ENCODE measurements at regions not wholly inside any gene's neighbourhood (a gene's known extent, or its start where the extent isn't known, plus 50 kb on each side); places are given as distances from the start of the nearest gene placed in this dataset.

GRCh38 chr12:85644508-85644907 lies 191.7 kb downstream of the RASSF9 start:
- Mint-ChIP-seq H3K4me1 (ENCODE audit: low read depth, unreplicated experiment) (no peaks in the 10 kb centered on the region), H3K27ac (ENCODE audit: unreplicated experiment) (no peak overlapping the region), H3K4me3 (ENCODE audit: unreplicated experiment) (no peak overlapping the region), H3K9me3 (ENCODE audit: unreplicated experiment) (no peaks in the 10 kb centered on the region), H3K27me3 (ENCODE audit: low read depth, unreplicated experiment) (no peaks in the 10 kb centered on the region), H3K36me3 (ENCODE audit: low read depth, unreplicated experiment) (no peaks in the 10 kb centered on the region)
- Histone ChIP-seq H3K27me3 (ENCODE audit: insufficient read depth, low read length) (no peaks in the 10 kb centered on the region), H3K79me2 (ENCODE audit: insufficient read depth, low read length) (no peaks in the 10 kb centered on the region), H3K36me3 (ENCODE audit: insufficient read depth, low read length) (no peaks in the 10 kb centered on the region), H3K27ac (ENCODE audit: low read depth, low read length) (no peak overlapping the region), H3K9me3 (ENCODE audit: insufficient read depth, low read depth, low read length) (no peaks in the 10 kb centered on the region), H3K4me1 (ENCODE audit: insufficient read depth, low read length) (peaks cover 3% of the 10 kb centered on the region), H3K9ac (ENCODE audit: low read length) (no peak overlapping the region), H4K20me1 (ENCODE audit: insufficient read depth, low read length) (no peaks in the 10 kb centered on the region), H3K4me3 (ENCODE audit: insufficient read depth, low read depth, low read length) (no peak overlapping the region), H2AFZ (ENCODE audit: low read depth, low read length) (no peak overlapping the region), H3K4me2 (ENCODE audit: low read length) (no peak overlapping the region)
- FAIRE-seq (no peak), DNase-seq (ENCODE audit: low read depth) (no peak)
- TF ChIP-seq EZH2 (IDR thresholded peaks at IDR 0.05; ENCODE audit: insufficient read depth, low read length) = no peak
- TF ChIP-seq CTCF (IDR thresholded peaks at IDR 0.05; ENCODE audit: insufficient read depth, low read depth, low read length) = no peak

GRCh38 chr12:85653731-85654455 lies 182.3 kb downstream of the RASSF9 start:
- Histone ChIP-seq H2AFZ (ENCODE audit: low read depth, low read length) (no peak overlapping the region), H4K20me1 (ENCODE audit: insufficient read depth, low read length) (no peaks in the 10 kb centered on the region), H3K4me2 (ENCODE audit: low read length) (no peak overlapping the region), H3K9ac (ENCODE audit: low read length) (no peak overlapping the region), H3K4me1 (ENCODE audit: insufficient read depth, low read length) (no peaks in the 10 kb centered on the region), H3K9me3 (ENCODE audit: insufficient read depth, low read depth, low read length) (peaks cover 3% of the 10 kb centered on the region), H3K4me3 (ENCODE audit: insufficient read depth, low read depth, low read length) (no peak overlapping the region), H3K79me2 (ENCODE audit: insufficient read depth, low read length) (no peaks in the 10 kb centered on the region), H3K27me3 (ENCODE audit: insufficient read depth, low read length) (no peaks in the 10 kb centered on the region), H3K36me3 (ENCODE audit: insufficient read depth, low read length) (no peaks in the 10 kb centered on the region), H3K27ac (ENCODE audit: low read depth, low read length) (no peak overlapping the region)
- H3K4me1 Mint-ChIP-seq (ENCODE audit: low read depth, unreplicated experiment) = no peaks in the 10 kb centered on the region
- no peak overlapping the region for H3K27ac Mint-ChIP-seq (ENCODE audit: unreplicated experiment)
- no peak overlapping the region for H3K4me3 Mint-ChIP-seq (ENCODE audit: unreplicated experiment)
- H3K36me3 Mint-ChIP-seq (ENCODE audit: low read depth, unreplicated experiment) = no peaks in the 10 kb centered on the region
- H3K9me3 Mint-ChIP-seq (ENCODE audit: unreplicated experiment) = peaks cover 9% of the 10 kb centered on the region
- H3K27me3 Mint-ChIP-seq (ENCODE audit: low read depth, unreplicated experiment) = no peaks in the 10 kb centered on the region
- DNase-seq (ENCODE audit: low read depth) (no peak), FAIRE-seq (no peak)
- no peak for TF ChIP-seq CTCF (IDR thresholded peaks at IDR 0.05; ENCODE audit: insufficient read depth, low read depth, low read length)
- TF ChIP-seq EZH2 (IDR thresholded peaks at IDR 0.05; ENCODE audit: insufficient read depth, low read length) = no peak

GRCh38 chr12:85654456-85654840 lies 181.8 kb downstream of the RASSF9 start:
- Histone ChIP-seq H3K9me3 (ENCODE audit: insufficient read depth, low read depth, low read length) (peaks cover 5% of the 10 kb centered on the region), H3K4me2 (ENCODE audit: low read length) (no peak overlapping the region), H3K4me1 (ENCODE audit: insufficient read depth, low read length) (no peaks in the 10 kb centered on the region), H3K9ac (ENCODE audit: low read length) (no peak overlapping the region), H3K4me3 (ENCODE audit: insufficient read depth, low read depth, low read length) (no peak overlapping the region), H3K27ac (ENCODE audit: low read depth, low read length) (no peak overlapping the region), H2AFZ (ENCODE audit: low read depth, low read length) (no peak overlapping the region), H3K79me2 (ENCODE audit: insufficient read depth, low read length) (no peaks in the 10 kb centered on the region), H4K20me1 (ENCODE audit: insufficient read depth, low read length) (no peaks in the 10 kb centered on the region), H3K27me3 (ENCODE audit: insufficient read depth, low read length) (no peaks in the 10 kb centered on the region), H3K36me3 (ENCODE audit: insufficient read depth, low read length) (no peaks in the 10 kb centered on the region)
- no peaks in the 10 kb centered on the region for H3K27me3 Mint-ChIP-seq (ENCODE audit: low read depth, unreplicated experiment)
- H3K9me3 Mint-ChIP-seq (ENCODE audit: unreplicated experiment) = peaks cover 9% of the 10 kb centered on the region
- no peak for FAIRE-seq
- H3K27ac Mint-ChIP-seq (ENCODE audit: unreplicated experiment) = no peak overlapping the region
- no peaks in the 10 kb centered on the region for H3K36me3 Mint-ChIP-seq (ENCODE audit: low read depth, unreplicated experiment)
- no peak overlapping the region for H3K4me3 Mint-ChIP-seq (ENCODE audit: unreplicated experiment)
- H3K4me1 Mint-ChIP-seq (ENCODE audit: low read depth, unreplicated experiment) = no peaks in the 10 kb centered on the region
- TF ChIP-seq EZH2 (IDR thresholded peaks at IDR 0.05; ENCODE audit: insufficient read depth, low read length) (no peak), CTCF (IDR thresholded peaks at IDR 0.05; ENCODE audit: insufficient read depth, low read depth, low read length) (no peak)
- DNase-seq (ENCODE audit: low read depth) = no peak

Data from astrocyte (in vitro differentiated cells and primary cell).